ENCODE measurements at regions not wholly inside any gene's neighbourhood (a gene's known extent, or its start where the extent isn't known, plus 50 kb on each side); places are given as distances from the start of the nearest gene placed in this dataset.

DNA sequence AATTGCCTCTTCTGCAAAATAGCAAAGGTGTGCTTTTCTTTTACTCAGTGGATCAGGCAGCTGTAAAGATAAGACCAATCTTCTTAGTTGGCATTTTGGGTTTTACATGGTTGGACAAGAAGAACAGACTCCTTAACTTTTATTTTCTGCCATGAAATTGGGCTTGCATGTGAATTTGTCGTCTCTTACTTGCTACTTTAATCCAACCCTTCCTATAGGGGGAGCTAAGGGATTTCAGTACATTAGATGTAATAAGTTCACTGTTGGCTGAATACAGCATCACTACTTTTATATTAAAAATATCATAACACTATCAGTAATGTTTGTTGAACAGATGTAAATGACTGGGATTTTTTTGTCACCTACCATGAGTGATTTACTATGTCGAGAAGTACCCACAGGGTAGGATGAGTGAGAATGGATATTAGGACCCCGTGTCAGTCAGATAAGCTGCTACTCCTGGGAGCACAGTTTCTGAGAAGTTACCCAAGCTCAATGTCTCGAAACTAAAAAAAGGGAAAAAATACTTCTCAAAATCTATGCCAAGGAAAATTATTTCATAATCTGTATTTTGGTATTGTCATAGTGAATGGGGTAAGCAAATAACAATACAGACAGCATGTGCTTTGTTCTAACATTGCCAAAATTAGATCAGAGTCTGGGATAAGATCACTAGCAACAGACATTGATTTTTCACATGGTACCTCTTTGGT is 127.4 kb upstream of the AGR3 start:
- DNase-seq (ENCODE audit: low spot score): peak; percentile 18
- BruUV-seq (replicated peaks): no TSS peak
- H3K36me3 ChIP-seq (replicated peaks in 1 of 2; ENCODE audit: control insufficient read depth in 1 of 2, insufficient read depth in 2 of 2, low read length in 2 of 2): no peaks in the 10 kb centered on the region
- TF ChIP-seq DMAP1 (CRISPR knock-in tag; IDR thresholded peaks at IDR 0.05) (no peak), CTCF (CRISPR knock-in tag; IDR thresholded peaks at IDR 0.05) (peak; percentile 45), STAG1 (CRISPR knock-in tag; IDR thresholded peaks at IDR 0.05) (peak; percentile 58), GATAD2A (CRISPR knock-in tag; IDR thresholded peaks at IDR 0.05) (0 out of 2 replicates have a peak, but pooled peaks have one; percentile 24), ZNF460 (CRISPR knock-in tag; IDR thresholded peaks at IDR 0.05; ENCODE audit: borderline replicate concordance) (no peak), RXRB (CRISPR knock-in tag; IDR thresholded peaks at IDR 0.05; ENCODE audit: borderline replicate concordance) (no peak)
- TF ChIP-seq, protein P1, sequence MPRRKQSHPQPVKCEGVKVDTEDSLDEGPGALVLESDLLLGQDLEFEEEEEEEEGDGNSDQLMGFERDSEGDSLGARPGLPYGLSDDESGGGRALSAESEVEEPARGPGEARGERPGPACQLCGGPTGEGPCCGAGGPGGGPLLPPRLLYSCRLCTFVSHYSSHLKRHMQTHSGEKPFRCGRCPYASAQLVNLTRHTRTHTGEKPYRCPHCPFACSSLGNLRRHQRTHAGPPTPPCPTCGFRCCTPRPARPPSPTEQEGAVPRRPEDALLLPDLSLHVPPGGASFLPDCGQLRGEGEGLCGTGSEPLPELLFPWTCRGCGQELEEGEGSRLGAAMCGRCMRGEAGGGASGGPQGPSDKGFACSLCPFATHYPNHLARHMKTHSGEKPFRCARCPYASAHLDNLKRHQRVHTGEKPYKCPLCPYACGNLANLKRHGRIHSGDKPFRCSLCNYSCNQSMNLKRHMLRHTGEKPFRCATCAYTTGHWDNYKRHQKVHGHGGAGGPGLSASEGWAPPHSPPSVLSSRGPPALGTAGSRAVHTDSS (CRISPR knock-in tag; conservative IDR thresholded peaks at IDR 0.05): no peak
- H3K4me1 ChIP-seq (ENCODE audit: insufficient read depth, low read length): peaks cover 15% of the 10 kb centered on the region
- in situ Hi-C loops (cut with HindIII; ENCODE audit: extremely low pct_ligation_motif_present, low pct_unique_long_range_greater_than_20kb): no loop called here
- ATAC-seq: no peak
- H3K9me3 ChIP-seq (ENCODE audit: low read length): no peaks in the 10 kb centered on the region
- H3K79me2 ChIP-seq (ENCODE audit: insufficient read depth, low read length): no peaks in the 10 kb centered on the region
- H3K4me2 ChIP-seq (ENCODE audit: low read depth, low read length): no peak overlapping the region
- H3K4me3 ChIP-seq (replicated peaks in 1 of 3; ENCODE audit: insufficient read depth in 1 of 3, low read depth in 2 of 3, low read length in 3 of 3): no peak overlapping the region
- no peaks in the 10 kb centered on the region for H4K20me1 ChIP-seq (ENCODE audit: insufficient read depth, low read length)
- no peaks in the 10 kb centered on the region for H3K27me3 ChIP-seq (ENCODE audit: control insufficient read depth in 1 of 2, insufficient read depth in 2 of 2, low read length in 2 of 2)
- no peak overlapping the region for H3K9ac ChIP-seq (ENCODE audit: insufficient read depth, low read depth, low read length)
- ChIA-PET CTCF (ENCODE audit: low intra/inter-chr PET ratio, low total read pairs) (interaction anchor here (0.8 kb wide), 1 partner anchor 292 kb away, joined by 3 read pairs; no protein-coding TSS in a partner anchor), POLR2A (no interaction called here)
- no peak overlapping the region for H3K27ac ChIP-seq (ENCODE audit: extremely low read length, insufficient read depth, low read length)
- intact Hi-C loops (cut with micrococcal nuclease; ENCODE audit: unreplicated experiment): no loop called here
- FAIRE-seq: no peak
- H2AFZ ChIP-seq (ENCODE audit: low read length): no peak overlapping the region
- 92% methylated on average over 4 of the region's 4 CpGs for WGBS (ENCODE audit: low lambda C conversion rate)

Measured in HepG2 (cell line).